CMK (cell line): ENCODE measurements at regions not wholly inside any gene's neighbourhood (a gene's known extent, or its start where the extent isn't known, plus 50 kb on each side); places are given as distances from the start of the nearest gene placed in this dataset.

Experiments used
- DNase-seq: peaks from one replicate; pipeline ENCODE4 v3.0.0-alpha.2; 2010; ENCODE audit warnings: low read depth

DNA sequence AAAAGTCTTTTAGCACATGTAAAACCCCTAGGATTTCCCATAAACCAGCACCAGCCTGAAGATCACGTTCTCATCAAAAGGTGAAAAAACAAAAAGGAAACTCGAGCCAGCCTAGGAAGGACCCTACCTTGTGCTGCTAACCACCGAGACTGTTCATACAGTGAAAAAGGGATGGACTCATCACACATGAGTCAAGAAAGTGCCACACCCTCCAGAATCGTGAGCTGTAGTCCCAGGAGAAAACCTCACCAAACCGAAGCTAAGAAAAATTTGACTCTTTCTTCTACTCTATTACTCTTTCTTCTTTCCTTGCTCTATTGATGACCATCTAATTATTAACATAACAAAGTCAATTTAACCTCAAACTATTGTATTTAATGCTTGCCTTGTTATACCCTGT lies 124.8 kb upstream of the USP9Y start:
- no peak for DNase-seq

DNA sequence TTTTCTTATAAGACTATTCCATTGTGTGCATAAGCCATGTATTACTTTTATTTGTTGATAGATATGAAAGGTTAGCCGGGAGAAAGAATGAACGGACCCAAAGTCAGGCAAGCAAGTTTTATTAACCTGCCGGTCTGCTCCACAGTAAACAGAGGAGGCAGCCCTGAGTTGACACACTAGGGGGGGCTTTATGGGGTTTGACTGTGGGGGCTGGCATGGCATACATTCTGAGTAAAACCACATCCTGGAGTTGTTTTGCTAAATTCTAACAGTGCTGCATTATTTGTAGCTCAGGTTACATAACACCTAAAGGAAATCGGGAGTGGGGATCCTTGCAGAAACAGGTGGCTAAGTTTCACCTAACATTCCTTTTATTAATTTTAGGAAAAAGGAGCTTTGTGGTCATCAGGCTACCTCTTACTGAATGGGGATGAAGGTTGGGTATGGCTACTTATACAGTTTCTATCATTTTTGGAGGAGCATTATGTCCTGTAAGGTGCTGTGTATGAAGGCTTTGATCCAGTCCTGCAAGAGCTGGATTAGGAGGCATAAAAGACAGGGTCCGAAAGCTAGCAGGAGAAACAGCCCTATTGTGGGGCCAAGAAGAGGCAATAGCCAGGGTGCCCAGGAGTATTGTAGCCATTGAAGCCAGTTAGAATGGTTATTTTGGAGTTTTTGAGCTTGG lies 107.4 kb upstream of the USP9Y start:
- DNase-seq = no peak

- no peak for DNase-seq
These were observed 102.2 kb upstream of the USP9Y start for GRCh38 chrY:12598783-12599182.

DNA sequence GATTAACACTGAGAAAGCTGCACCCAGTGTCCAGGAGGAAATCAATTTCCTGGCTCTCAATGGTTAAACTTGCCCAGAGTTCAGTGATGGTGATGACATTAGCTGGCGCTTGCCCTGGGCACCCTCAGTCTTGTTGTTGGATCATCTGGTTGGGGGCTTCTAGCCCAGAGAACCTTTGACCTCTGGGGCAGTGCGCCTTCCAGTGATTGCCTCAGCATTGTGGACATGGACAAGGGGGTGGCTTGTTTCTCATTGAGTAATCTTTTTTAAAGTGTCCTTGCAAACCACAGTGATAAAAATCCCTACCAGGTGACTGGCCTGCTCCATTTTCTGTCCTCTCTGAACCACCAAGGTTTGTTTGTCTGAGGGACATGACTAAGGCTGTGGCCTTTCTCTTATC lies 95.6 kb upstream of the USP9Y start:
- no peak for DNase-seq

- DNase-seq = no peak
These were observed 90.2 kb upstream of the USP9Y start for GRCh38 chrY:12610861-12611260.

- no peak for DNase-seq
These were observed 85.1 kb upstream of the USP9Y start for GRCh38 chrY:12615733-12616446.

DNA sequence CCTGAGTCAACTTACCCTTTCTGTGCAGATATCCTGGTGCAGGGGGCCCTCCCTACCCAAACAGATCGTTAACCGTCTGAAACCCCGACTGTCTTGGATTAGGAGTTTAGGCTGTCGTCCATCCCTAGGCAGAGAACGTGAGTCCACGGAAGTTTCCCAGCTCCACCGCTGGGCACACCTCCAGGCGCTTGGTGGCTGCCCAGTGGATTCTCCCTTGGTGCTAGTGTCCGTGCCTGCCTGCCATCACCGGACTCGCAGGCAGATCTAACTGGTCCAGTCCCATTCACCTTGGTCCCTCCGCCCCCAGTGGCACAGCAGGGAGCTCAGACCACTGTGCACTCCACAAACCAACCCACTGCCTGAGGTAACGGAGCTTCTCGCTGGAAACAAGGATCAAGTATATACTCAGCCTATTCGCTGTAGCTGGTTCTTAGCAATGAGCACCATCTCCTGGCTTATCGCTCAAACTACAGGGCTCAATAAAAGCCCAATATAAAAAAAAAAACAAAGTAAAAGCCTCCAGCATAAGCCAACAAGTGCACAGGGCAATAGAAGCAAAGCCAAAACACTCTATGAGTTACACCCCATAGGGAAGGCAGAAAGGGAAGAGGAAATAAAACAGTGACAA lies 79.5 kb upstream of the USP9Y start:
- DNase-seq = no peak

DNA sequence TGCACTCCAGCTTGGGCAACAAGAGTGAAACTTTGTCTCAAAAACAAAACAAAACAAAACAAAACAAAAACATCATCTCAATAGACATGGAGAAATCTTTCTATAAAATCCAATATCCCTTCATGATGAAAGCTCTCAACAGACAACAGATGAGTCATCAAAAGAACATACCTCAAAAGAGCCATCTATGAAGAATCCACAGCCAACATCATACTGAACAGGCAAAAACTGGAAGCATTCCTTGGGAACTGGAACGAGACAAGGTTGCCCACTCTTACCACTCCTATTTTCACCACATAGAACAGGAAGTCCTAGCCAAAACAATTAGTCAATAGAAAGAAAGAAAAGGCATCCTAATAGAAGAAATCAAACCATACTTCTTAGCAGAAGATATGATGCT lies 77.8 kb upstream of the USP9Y start:
- no peak for DNase-seq

- no peak for DNase-seq
These were observed 58.0 kb upstream of the USP9Y start for GRCh38 chrY:12642986-12643385.

DNA sequence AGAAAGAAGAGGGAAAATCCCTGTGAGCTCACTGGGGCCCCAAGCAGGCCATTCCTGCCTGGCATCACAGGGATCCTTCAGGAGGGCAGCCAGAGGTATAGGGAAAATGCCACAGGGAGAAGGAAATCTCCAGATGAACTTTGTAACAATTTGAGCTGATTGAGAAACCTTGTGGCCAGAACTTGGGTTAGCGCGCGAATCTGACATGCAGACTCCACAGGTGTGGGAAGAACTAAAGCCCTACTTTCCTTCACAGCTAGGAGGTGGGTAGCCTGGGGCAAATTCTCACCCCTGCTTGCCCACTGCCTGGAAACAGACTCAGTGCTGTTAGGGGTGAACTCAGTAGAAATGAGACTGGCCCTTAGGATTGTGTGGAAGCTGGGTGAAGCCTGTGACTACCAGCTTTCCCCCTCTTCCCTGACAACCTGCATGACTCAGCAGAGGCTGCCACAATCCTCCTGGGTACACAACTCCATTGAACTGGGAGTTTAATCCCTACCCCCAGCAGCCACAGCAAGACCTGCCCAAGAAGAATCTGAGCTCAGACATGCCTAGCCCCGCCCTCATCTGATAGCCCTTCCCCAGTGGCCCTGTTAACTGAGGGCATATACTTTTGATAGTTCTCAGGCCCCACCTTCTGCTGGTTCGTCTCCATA lies 57.2 kb upstream of the USP9Y start:
- DNase-seq = no peak

GRCh38 chrY:12651095-12651494 lies 49.9 kb upstream of the USP9Y start:
- DNase-seq = no peak
